Loucy (cell line): ENCODE measurements at regions not wholly inside any gene's neighbourhood (a gene's known extent, or its start where the extent isn't known, plus 50 kb on each side); places are given as distances from the start of the nearest gene placed in this dataset.

Experiments used
- H2AFZ ChIP-seq: fragments of 200-600 bp; sonication (generic); 2 replicates; pipeline ENCODE4 v1.6.0; 2016; ENCODE audit warnings: antibody characterized with exemption, mild to moderate bottlenecking, low read length, moderate library complexity
- H3F3A ChIP-seq: fragments of 200-600 bp; 2 replicates; pipeline ENCODE4 v1.6.0; 2016; ENCODE audit warnings: antibody characterized with exemption, low read depth, mild to moderate bottlenecking
- H3K27me3 ChIP-seq: fragments of 200-600 bp; sonication (generic); 2 replicates; pipeline ENCODE4 v1.6.1; 2014; ENCODE audit warnings: low read length, mild to moderate bottlenecking; ENCODE audit not compliant: insufficient read depth, poor library complexity, severe bottlenecking
- H3K36me3 ChIP-seq: fragments of 200-600 bp; sonication (generic); 2 replicates; pipeline ENCODE4 v1.6.1; 2016; ENCODE audit warnings: low read length; ENCODE audit not compliant: insufficient read depth
- H3K4me1 ChIP-seq: fragments of 200-600 bp; sonication (generic); 2 replicates; pipeline ENCODE4 v1.5.1; 2014; ENCODE audit warnings: low read length, mild to moderate bottlenecking; ENCODE audit not compliant: insufficient read depth, poor library complexity, severe bottlenecking
- H3K4me2 ChIP-seq: fragments of 200-600 bp; sonication (generic); 2 replicates; pipeline ENCODE4 v1.6.0; 2014; ENCODE audit warnings: antibody characterized with exemption, low read length, low read depth, mild to moderate bottlenecking; ENCODE audit not compliant: poor library complexity, severe bottlenecking
- H3K4me3 ChIP-seq: fragments of 200-600 bp; sonication (generic); 2 replicates; pipeline ENCODE4 v1.5.1; 2014; ENCODE audit warnings: low read length, mild to moderate bottlenecking, mixed read lengths; ENCODE audit not compliant: poor library complexity, severe bottlenecking
- H3K79me2 ChIP-seq: fragments of 200-600 bp; sonication (generic); 2 replicates; pipeline ENCODE4 v1.6.1; 2014; ENCODE audit warnings: low read length; ENCODE audit not compliant: insufficient read depth
- H3K9ac ChIP-seq: fragments of 200-600 bp; sonication (generic); 2 replicates; pipeline ENCODE4 v1.6.0; 2014; ENCODE audit warnings: mild to moderate bottlenecking, low read depth, low read length, moderate library complexity; ENCODE audit not compliant: poor library complexity, severe bottlenecking
- H3K9me2 ChIP-seq: fragments of 200-600 bp; sonication (generic); replicated peaks from 2 replicates; pipeline ENCODE4 v1.6.1; 2016; ENCODE audit warnings: low read depth, low read length, mixed read lengths
- H3K9me3 ChIP-seq: fragments of 200-600 bp; sonication (generic); 2 replicates; pipeline ENCODE4 v1.6.1; 2014; ENCODE audit warnings: mild to moderate bottlenecking, antibody characterized with exemption, low read length, low read depth; ENCODE audit not compliant: insufficient read depth
- H4K20me1 ChIP-seq: fragments of 200-600 bp; sonication (generic); 2 replicates; pipeline ENCODE4 v1.6.0; 2014; ENCODE audit warnings: antibody characterized with exemption, low read length, mild to moderate bottlenecking; ENCODE audit not compliant: insufficient read depth, poor library complexity, severe bottlenecking
- CTCF ChIP-seq: fragments of 200-600 bp; sonication (generic); conservative IDR thresholded peaks from 2 replicates; pipeline ENCODE4 v1.5.1; 2014; ENCODE audit warnings: mild to moderate bottlenecking, antibody characterized with exemption, low read length
- EZH2phosphoT487 ChIP-seq: fragments of 200-600 bp; IDR thresholded peaks from 2 replicates; pipeline ENCODE4 v1.6.1; 2018; ENCODE audit warnings: antibody characterized with exemption, mild to moderate bottlenecking, moderate library complexity, borderline replicate concordance

GRCh38 chr10:21069929-21070700, 173.0 kb upstream of the NEBL start:
- H3K4me1 ChIP-seq, result no peaks in the 10 kb centered on the region
- H3K9me3 ChIP-seq, result no peaks in the 10 kb centered on the region
- H3F3A ChIP-seq, result no peaks in the 10 kb centered on the region
- H3K27me3 ChIP-seq, result no peaks in the 10 kb centered on the region
- no peak overlapping the region for H3K4me3 ChIP-seq
- no peaks in the 10 kb centered on the region for H3K36me3 ChIP-seq
- no peak overlapping the region for H2AFZ ChIP-seq
- no peak overlapping the region for H3K9ac ChIP-seq
- TF ChIP-seq CTCF, result no peak
- no peak for TF ChIP-seq EZH2phosphoT487
- H3K79me2 ChIP-seq, result no peaks in the 10 kb centered on the region
- no peaks in the 10 kb centered on the region for H3K9me2 ChIP-seq
- H3K4me2 ChIP-seq, result no peak overlapping the region
- no peaks in the 10 kb centered on the region for H4K20me1 ChIP-seq

- H3K9me3 ChIP-seq, result no peaks in the 10 kb centered on the region
- no peaks in the 10 kb centered on the region for H3K4me1 ChIP-seq
- H3K9me2 ChIP-seq, result no peaks in the 10 kb centered on the region
- no peak overlapping the region for H2AFZ ChIP-seq
- no peak for TF ChIP-seq CTCF
- no peak for TF ChIP-seq EZH2phosphoT487
- no peaks in the 10 kb centered on the region for H3F3A ChIP-seq
- no peaks in the 10 kb centered on the region for H4K20me1 ChIP-seq
- no peak overlapping the region for H3K9ac ChIP-seq
- no peaks in the 10 kb centered on the region for H3K79me2 ChIP-seq
- no peak overlapping the region for H3K4me3 ChIP-seq
- H3K4me2 ChIP-seq, result no peak overlapping the region
- no peaks in the 10 kb centered on the region for H3K27me3 ChIP-seq
- no peaks in the 10 kb centered on the region for H3K36me3 ChIP-seq
Measured at GRCh38 chr10:21069278-21069677, 172.2 kb upstream of the NEBL start.

GRCh38 chr10:21068026-21068656, 171.0 kb upstream of the NEBL start:
- Histone ChIP-seq H3F3A (no peaks in the 10 kb centered on the region), H3K27me3 (no peaks in the 10 kb centered on the region), H3K79me2 (no peaks in the 10 kb centered on the region), H3K9ac (no peak overlapping the region), H2AFZ (no peak overlapping the region), H3K9me2 (no peaks in the 10 kb centered on the region), H3K4me2 (no peak overlapping the region), H4K20me1 (no peaks in the 10 kb centered on the region), H3K36me3 (no peaks in the 10 kb centered on the region), H3K4me1 (no peaks in the 10 kb centered on the region), H3K9me3 (no peaks in the 10 kb centered on the region), H3K4me3 (no peak overlapping the region)
- no peak for TF ChIP-seq CTCF
- TF ChIP-seq EZH2phosphoT487, result no peak
